ENCODE measurements at regions not wholly inside any gene's neighbourhood (a gene's known extent, or its start where the extent isn't known, plus 50 kb on each side); places are given as distances from the start of the nearest gene placed in this dataset.

DNA sequence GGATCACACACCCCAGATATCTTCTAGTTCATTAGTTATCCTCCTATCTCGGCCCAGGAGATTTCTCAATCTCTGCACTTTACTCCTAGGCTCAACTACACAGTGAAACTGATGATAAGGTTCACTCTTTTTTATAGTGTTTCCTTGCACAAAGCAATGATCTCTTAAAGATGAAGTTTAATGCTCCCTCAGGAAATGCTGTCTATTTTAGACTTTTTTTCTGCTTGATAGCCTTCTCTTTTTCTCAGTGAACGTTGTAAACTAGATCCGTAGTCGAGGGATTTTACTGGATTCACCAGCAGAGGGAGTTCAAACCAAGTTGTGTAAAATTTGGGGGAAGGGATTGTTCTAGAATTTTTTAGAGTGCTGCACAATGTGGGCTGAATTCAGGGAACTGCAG is 269.6 kb downstream of the GBA3 start:
- ATAC-seq: no peak
- DNase-seq: no peak
- intact Hi-C loops (cut with micrococcal nuclease): no loop called here

DNA sequence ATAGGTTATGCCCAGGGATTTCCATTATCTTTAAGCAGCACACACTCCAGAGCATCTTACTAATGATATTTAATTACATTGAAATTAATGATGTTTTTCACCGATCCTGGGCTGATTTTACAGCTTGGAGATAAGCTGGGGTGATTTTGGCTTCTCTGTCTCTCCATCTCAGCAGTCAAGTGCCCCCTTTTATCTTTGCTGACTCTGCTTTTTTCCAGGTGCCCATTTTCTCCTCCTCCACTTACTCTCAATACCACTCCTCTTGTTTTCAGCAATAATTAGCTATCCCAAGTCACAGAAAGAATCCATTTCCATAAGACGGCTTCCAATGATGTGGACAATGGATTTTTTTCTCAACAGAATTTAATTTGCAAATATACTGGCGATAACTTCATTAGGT is 266.7 kb downstream of the GBA3 start:
- intact Hi-C loops (cut with micrococcal nuclease): no loop called here
- DNase-seq: no peak
- no peak for ATAC-seq

DNA sequence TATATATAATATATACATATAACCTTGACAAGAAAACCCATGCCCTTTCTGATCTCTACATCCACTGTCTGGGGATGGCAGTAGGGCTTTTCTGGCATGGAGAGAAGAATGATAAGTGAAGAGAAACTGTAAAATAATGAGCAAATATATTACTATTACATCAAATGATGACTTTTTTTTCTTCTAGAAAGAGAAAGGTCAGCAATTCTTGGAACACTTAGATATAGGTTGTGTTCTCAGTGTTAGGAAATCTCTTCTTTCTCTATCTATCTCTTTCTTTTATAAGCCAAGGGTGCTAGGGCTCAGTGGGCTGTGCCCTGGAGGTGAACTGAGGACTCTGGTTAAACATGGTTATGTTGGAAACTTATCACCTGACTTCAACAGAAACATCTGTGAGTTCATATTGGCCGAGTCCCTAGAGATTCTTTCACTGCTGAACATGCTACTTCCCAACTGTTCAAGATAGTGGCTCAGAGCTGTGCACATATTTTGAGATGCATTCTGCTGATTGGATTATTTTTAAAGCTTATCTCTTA is 265.1 kb downstream of the GBA3 start:
- intact Hi-C loops (cut with micrococcal nuclease): no loop called here
- DNase-seq: no peak
- ATAC-seq: no peak

DNA sequence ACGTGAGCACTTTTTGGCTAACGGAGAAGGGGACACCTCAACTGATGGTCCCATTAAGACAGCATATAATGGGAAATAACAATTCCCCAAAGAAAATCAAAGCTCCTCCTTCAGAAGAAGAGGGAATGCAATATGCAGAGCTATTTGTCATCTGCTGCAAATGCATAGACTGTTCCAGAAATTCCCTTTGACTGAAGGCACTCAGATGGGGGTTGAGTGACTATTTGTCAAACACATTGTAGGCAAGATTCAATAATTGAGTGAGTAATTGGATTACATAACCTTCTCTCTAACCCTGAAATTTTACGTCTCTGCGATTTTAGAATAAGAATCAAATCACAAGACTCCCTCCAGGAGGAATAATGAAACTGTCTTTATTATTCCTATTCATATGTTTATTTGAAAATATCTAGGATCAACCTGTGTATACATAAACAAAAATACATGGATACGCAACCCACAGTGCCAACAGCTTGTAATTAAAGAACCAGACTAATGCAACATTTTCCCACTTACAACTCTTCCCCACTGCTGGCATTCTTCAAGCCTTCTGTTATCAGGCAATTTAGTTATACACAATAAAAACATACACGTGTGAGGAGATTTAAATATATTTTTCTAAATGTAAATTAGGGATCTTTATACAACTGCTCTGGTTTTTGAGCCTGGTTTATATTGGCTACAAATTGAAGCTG is 256.6 kb downstream of the GBA3 start:
- ATAC-seq: no peak
- no peak for DNase-seq
- intact Hi-C loops (cut with micrococcal nuclease): no loop called here

DNA sequence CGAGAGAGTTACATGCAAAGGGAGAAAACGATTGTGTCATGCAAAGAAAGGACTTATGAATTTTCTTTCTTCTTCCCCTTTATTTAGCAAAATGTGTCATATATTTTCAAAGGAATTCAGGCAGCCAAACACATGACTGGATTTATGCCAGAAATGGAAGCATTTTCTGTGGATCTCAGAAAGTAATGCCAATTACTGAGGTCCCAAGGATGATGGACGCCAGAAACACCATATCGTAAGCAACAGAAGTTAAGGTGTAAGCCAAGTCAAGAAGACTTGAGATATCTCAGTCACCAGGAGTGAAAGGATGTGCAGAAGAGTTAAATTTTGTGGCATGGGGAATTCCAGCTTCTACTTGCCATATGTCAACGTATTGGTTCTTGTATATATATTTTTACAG is 255.1 kb downstream of the GBA3 start:
- ATAC-seq: no peak
- no peak for DNase-seq
- intact Hi-C loops (cut with micrococcal nuclease): no loop called here

DNA sequence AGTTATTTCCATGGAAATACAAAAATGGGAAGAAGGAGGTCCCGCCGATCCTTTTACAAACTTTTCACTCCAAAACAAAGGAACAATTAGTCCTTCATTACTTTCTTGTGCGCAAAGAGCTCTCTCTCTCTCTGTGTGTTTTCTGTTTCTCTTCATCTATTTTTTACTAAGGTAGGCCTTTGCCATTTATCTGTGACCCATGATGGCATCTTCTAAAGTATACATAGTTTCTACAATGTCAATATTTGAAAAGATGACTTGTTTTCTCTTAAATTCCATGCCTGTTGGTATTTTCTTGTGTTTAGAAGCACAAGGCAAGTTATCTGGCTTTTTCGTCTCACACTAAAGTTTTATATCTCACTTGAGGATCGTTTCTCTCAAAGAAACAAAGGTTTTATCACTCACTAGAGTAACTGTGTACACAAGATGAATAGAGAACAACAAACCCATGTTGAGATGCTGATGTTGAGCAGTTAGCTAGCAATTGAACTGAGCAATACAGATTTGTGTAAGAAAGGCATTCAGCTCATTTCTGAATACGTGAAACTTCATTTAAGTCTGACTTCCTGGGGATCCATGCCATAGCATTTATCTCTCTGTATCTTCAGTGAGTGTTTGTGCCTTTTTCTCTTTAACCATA is 250.3 kb downstream of the GBA3 start:
- intact Hi-C loops (cut with micrococcal nuclease): no loop called here
- ATAC-seq: no peak
- no peak for DNase-seq

DNA sequence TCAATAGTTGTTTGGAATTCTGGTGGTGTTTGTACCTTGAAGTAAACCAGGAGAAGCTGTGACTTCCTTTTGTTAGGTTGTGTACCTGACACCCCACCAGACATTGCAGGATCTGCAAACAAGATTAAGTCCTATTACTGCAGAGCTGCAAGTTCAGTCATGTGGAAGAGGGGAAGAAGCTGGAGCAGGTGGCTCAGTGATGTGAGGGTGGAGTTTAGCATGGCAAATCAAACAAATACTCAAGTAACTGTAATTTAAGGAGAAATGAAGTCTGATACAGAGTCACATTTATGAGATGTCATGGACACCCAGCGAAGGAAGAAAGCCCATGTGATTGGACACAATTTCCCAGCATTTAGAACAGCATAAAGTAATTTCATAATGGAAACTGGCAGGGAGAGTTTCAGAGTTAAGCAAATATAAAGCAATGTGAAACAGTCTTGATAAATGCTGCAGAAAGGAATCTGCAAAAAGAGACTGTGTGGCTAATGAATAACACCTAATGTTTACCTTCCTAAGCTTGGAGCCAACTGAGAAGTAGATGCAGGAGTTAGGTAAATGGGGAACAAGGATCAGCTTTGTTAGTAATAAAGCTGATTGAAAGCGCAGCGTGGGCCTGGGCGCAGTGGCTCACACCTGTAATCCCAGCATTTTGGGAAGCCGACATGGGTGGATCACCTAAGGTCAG is 249.1 kb downstream of the GBA3 start:
- DNase-seq: no peak
- ATAC-seq: no peak
- intact Hi-C loops (cut with micrococcal nuclease): no loop called here

DNA sequence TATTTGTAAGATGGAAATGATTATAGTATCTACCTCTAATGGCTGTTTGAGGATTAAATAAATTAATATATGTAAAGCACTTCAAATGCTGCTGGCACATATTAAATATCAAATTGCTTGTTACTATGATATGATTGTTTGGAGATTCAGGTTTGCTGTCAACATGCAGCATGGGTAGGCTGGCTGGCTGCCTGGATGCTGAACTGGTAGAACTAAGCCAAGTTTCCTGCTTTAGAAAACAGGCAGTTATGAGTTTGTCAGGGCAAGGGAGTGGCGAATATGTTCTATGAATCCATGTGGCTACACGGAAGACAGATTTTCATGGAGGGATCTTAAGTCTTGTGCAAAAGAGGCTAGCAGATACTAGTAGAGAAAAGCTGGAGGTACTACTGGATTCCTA is 239.6 kb downstream of the GBA3 start:
- ATAC-seq (no peak), DNase-seq (no peak)
- intact Hi-C loops (cut with micrococcal nuclease): no loop called here

DNA sequence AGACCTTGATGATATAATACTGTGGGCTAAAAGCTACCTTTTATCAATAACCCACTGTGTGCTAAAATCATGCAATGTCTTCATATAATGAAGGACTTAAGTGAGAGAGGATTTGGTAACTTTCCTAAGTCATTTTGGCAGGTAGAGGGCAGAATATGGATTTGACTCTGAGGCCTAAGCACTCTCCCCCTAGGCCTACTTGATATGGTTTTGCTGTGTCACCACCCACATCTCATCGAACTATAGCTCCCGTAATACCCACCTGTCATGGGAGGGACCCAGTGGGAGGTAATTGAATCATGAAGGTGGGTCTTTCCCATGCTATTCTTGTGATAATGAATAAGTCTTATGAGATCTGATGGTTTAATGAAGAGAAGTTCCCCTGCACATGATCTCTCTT is 229.7 kb downstream of the GBA3 start:
- ATAC-seq: no peak
- intact Hi-C loops (cut with micrococcal nuclease): no loop called here

DNA sequence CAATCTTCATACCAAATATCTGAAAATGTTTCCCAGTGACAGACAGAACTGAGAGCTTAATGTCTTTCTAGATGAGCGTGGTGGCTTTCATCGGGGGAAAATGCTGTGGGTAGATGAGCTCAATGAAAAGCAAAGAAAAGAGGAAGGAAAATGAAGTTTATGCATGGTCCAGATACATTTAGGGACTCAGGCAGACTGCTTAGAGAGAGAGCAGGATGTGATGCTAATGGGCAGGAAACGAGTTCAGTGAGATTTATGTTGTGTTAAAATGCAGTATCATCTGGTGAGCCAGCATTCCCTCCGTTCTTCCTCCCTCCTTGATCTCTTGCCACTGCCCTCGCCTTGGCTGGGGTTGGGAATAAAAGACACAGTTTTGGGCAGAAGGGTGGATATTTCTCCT is 229.2 kb downstream of the GBA3 start:
- ATAC-seq (no peak), DNase-seq (no peak)
- intact Hi-C loops (cut with micrococcal nuclease): no loop called here

More for the DNA sequence above, 229.7 kb downstream of the GBA3 start:
- DNase-seq: no peak

DNA sequence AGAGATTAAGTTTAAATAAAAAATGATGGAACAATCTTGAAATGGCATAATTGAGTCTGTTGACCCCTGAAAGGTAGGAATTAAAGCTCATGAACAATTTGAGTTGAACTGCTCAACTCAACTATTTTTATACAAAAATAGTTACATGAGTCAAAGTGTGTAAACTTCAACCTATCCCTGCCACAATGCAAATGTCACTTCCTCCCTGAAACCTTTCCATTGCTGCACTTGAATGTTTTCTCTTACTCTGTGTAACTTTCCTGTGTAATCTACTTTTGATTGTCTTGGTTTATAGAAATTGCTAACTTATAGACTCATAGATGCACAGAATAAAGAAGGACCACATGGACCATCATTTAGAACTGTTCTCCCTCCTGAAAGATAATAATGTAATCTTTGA is 218.5 kb downstream of the GBA3 start:
- intact Hi-C loops (cut with micrococcal nuclease): no loop called here
- DNase-seq (no peak), ATAC-seq (no peak)

DNA sequence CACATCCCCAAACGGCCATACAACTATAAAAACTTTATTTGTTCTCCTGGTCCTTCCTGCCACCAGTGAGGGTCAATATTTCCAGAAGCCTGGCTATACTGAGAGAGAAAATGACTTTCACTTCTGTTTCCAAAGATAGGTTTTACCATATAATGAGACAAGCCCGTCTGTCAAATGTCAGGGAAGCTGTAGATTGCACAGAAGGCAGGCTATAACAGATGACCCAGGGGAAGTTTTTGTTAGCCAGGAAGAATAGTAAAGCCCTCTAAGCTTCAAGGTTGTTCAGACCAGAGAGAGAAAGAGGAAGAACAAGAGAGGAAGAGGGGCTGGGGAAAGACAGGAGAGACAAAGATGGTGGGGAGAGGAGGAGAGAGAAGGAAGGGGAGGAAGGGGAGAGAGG is 217.5 kb downstream of the GBA3 start:
- intact Hi-C loops (cut with micrococcal nuclease): no loop called here
- DNase-seq: no peak
- no peak for ATAC-seq

DNA sequence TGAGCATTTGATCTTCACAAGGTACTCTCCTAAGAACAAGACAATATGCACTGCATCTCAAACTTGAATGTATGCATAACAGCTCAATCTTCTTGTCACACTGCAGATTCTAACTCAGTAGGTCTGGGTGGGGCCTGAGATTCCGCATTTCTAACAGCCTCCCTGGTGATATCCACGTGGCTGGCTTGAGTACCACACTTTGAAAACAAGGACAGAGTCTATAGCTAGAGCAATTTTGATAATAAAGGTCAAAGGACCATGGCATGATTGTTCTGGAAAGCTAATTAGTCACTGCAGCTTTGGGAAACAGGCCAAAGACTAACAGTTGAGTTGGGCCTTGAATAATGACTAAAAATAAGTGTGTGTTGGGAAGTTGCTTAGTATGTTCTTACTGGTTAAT is 213.3 kb downstream of the GBA3 start:
- no peak for ATAC-seq
- intact Hi-C loops (cut with micrococcal nuclease): no loop called here

DNA sequence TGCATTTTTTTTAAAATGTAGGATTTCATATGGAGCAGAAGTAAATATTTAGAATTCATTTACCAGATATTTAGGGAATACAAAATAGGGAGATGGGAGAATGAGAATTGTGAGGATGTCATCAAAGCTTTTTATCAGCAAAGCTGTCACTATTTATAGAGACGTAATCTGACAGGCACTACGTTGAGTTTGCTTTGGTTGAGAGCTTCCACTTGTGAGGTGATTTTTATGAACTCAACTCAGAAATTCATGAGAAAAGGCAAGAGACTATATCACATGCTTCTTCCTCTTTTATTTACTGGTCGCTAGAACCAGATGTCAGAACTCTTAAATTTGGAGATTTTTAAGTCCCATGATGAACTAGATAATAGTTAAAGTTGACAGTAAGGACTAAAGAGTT is 211.2 kb downstream of the GBA3 start:
- intact Hi-C loops (cut with micrococcal nuclease): no loop called here
- no peak for DNase-seq
- ATAC-seq: no peak

More for the DNA sequence above, 213.3 kb downstream of the GBA3 start:
- DNase-seq: no peak

DNA sequence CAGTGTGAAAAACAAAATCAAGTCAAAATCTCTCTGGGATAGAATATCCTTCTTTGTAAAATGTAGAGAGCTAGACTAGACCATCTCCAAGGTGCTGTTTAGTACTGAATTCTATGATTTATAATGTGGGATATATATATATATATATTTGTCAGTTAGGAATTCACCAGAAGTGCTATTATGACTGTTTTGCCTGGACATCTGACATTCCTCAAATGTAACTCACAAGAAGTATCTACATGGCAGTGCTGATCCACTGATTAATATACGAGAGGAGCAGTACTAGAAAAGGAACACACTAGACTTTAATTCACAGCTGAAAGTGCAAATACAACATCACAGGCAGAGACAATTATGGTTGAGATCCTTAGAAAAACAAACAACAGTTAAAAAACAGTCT is 208.9 kb downstream of the GBA3 start:
- intact Hi-C loops (cut with micrococcal nuclease): no loop called here

DNA sequence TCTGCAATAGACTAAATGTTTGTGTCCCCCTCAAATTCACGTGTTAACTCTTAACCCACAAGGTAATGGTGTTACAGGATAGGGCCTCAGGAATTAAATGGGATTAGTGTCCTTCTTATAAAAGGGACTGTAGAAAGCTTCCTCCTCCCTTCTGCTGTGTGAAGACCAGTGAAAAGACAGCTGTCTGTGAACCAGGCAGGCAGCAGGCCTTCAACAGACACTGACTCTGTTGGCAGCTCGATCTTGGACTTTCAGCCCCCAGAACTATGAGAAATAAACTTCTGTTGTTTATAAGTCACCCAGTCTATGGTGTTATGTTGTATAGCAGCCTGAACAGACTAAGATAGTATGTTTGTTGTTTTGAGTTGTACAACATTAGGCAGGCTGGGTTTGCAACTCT is 208.1 kb downstream of the GBA3 start:
- no peak for DNase-seq

More for the DNA sequence above, 208.9 kb downstream of the GBA3 start:
- DNase-seq (no peak), ATAC-seq (no peak)

DNA sequence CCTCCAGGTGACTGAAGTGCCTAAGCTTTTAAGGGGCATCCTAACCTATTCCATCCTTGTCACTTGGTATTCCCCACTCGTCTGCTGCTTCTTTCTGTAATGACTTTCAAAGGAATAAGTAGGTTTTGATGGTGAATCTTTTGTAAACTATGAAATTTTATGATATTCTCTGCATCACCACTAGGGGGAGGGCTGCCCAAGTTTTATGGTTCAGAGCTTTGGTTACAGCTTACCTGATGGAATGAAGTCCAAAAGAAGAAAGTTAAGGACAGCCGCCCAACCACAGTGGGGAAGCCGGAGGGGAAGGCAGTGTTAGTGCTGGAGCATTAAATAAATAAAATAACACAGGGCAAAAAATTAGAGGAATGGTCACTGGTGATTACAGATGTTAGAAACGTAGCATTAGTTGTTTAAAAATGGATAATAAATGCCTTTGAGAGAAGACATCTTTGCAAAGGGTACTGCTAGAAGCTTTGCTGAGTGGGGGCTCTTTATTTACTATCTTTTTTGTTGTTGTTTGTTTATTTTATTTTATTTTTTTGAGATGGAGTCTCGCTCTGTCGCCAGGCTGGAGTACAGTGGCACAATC is 204.9 kb downstream of the GBA3 start:
- intact Hi-C loops (cut with micrococcal nuclease): no loop called here
- ATAC-seq (no peak), DNase-seq (no peak)

More for the DNA sequence above, 208.1 kb downstream of the GBA3 start:
- no peak for ATAC-seq
- intact Hi-C loops (cut with micrococcal nuclease): no loop called here

DNA sequence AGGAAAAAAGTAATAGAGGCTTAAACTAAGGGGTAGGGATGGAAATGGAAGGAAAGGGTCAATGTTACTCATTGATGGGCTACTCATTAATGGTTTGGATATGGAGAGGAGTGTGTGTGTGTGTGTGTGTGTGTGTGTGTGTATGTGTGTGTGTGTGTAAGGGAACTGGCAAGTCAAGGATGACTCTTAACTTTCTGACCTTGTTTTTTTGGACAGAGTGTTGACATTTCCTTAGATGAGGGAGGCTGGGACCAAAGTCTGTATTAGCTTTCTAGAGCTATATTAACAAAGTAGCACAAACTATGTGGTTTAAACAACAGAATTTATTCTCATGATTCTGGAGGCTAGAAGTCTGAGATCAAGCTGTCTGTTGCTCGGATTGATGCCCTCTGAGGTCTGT is 202.7 kb downstream of the GBA3 start:
- intact Hi-C loops (cut with micrococcal nuclease): no loop called here
- no peak for DNase-seq
- no peak for ATAC-seq

DNA sequence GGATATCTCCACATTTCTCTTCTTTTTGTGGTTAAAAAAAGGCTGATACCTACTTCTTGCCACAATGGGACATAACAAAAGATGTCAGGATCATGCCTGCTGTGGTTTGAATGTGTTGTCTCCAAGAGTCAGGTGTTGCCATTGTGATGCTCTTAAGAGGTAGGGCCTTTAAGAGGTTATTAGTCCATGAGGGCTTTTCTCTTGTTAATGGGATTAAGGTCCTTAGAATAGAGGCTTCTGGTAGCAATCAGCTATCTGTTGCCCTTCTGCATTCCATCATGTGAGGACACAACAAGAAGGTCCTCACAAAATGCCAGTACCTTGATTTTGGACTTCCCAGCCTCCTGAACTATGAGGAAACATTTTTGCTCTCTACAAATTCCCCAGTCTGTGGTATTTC is 191.4 kb downstream of the GBA3 start:
- intact Hi-C loops (cut with micrococcal nuclease): no loop called here
- DNase-seq: no peak
- no peak for ATAC-seq

DNA sequence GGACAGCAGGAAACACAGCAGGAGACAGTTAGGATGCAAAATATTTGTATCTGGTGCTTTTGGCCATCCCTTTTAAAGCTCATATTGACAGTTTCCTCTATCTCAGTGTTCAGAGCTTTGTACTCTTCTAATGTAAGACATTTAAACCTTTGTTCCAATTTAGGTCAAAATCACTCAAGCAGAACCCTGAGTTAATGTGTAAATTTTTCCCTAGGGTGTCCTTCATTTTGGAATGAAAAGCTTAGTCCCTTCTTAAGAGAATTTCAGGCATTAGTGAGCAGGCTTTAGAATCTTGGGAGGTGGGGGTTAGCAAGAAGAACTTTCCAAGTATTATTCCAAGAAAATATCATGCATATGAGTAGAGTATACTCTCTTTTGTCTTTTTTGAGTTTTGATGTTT is 188.7 kb downstream of the GBA3 start:
- DNase-seq (no peak), ATAC-seq (no peak)
- intact Hi-C loops (cut with micrococcal nuclease): no loop called here

Data from left ventricle myocardium superior (tissue), 1 donor.